ENCODE measurements at regions not wholly inside any gene's neighbourhood (a gene's known extent, or its start where the extent isn't known, plus 50 kb on each side); places are given as distances from the start of the nearest gene placed in this dataset.

DNA sequence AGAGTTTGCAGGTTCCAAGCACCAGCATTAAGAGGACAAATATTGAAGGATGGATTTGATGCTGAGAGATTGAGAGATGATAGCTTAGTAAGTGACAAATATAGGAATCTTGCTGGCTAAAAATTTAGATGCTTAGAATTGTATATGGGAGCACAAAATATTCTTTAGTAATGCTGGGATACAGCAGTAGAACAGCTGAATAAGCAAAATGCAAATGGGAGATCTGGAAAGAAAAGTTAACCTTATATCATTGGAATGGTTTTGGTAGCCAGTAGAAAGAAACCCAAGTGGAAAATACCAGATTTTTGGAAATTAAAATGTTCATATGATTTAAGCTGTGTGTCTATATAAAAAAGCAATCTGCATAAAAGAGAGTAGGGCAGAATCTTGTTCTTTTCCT, 308.6 kb upstream of the CPEB2 start:
- no peak overlapping the region for H3K27ac ChIP-seq
- no peaks in the 10 kb centered on the region for H3K27me3 ChIP-seq
- DNase-seq (ENCODE audit: low spot score in 2 of 2): no peak
- H3K4me1 ChIP-seq: no peaks in the 10 kb centered on the region
- TF ChIP-seq EP300 (IDR thresholded peaks at IDR 0.05): no peak
- H3K9me3 ChIP-seq: no peaks in the 10 kb centered on the region
- H3K4me3 ChIP-seq: no peak overlapping the region
- H3K36me3 ChIP-seq: no peaks in the 10 kb centered on the region

DNA sequence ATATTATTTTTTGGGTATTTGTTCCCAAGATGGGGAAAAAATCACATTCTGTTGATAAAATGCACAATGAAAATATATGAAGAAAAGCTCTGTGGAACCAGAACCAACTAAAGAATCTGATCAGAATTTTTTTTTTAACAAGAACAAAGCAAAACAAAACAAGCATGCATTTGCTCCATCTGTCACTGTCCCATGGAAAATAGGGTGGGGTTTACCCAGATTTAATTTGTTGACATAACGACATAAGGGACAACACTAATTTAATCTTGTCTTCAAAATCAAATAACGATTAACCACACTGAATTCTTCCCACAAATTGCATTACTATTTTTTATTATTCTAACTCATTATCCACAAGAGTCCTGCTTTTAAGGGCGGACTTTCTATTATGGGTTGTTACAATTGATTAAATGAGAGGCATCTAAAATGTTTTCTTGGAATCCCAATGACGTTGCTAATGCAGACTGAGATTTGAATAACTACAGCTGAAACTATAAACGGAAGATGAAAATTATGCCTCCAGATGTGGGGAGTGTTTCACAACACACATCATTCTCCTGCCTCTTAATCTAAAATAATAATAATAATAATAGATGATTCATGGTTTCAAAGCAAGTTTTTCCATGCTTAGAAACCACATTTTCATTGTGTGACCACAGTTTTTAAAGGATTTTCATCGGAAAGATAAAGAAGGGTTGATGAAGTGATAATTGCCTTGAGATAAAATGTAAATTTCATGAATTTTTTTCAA, 307.0 kb upstream of the CPEB2 start:
- Histone ChIP-seq H3K27ac (no peak overlapping the region), H3K4me1 (no peaks in the 10 kb centered on the region), H3K36me3 (no peaks in the 10 kb centered on the region), H3K4me3 (no peak overlapping the region), H3K27me3 (no peaks in the 10 kb centered on the region), H3K9me3 (no peaks in the 10 kb centered on the region)
- TF ChIP-seq, protein P1, sequence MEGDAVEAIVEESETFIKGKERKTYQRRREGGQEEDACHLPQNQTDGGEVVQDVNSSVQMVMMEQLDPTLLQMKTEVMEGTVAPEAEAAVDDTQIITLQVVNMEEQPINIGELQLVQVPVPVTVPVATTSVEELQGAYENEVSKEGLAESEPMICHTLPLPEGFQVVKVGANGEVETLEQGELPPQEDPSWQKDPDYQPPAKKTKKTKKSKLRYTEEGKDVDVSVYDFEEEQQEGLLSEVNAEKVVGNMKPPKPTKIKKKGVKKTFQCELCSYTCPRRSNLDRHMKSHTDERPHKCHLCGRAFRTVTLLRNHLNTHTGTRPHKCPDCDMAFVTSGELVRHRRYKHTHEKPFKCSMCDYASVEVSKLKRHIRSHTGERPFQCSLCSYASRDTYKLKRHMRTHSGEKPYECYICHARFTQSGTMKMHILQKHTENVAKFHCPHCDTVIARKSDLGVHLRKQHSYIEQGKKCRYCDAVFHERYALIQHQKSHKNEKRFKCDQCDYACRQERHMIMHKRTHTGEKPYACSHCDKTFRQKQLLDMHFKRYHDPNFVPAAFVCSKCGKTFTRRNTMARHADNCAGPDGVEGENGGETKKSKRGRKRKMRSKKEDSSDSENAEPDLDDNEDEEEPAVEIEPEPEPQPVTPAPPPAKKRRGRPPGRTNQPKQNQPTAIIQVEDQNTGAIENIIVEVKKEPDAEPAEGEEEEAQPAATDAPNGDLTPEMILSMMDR (IDR thresholded peaks at IDR 0.05): no peak
- DNase-seq (ENCODE audit: low spot score in 2 of 2): no peak
- 48 to 59% methylated on average over 6 of the region's 6 CpGs for WGBS, 2 donors

DNA sequence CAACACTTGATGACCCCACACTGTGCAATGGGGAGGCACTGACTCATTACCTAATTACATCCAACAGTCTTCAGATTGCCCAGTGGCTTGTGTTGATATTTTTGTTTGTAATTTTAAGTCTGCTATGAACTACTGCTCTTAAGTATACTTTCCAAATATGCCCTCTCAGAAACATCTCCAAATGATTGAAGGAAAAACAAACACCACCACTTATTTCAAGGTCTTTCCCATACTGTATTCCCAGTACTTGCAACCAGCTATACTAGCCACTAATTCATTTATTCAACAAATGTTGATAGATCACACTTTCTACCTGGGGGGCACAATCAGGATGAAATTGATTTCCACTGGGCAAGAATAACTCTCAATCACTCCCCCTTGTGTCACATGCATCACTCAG, 302.2 kb upstream of the CPEB2 start:
- Histone ChIP-seq H3K27me3 (no peaks in the 10 kb centered on the region), H3K36me3 (no peaks in the 10 kb centered on the region), H3K9me3 (no peaks in the 10 kb centered on the region), H3K4me3 (no peak overlapping the region), H3K4me1 (peaks cover 0 to 11% (median 0%) of the 10 kb centered on the region in 4 donors), H3K27ac (no peak overlapping the region)
- DNase-seq (ENCODE audit: low spot score in 2 of 2): no peak
- no peak for TF ChIP-seq POLR2A (IDR thresholded peaks at IDR 0.05)
- TF ChIP-seq, protein P1 (IDR thresholded peaks at IDR 0.05): no peak
- no peak for TF ChIP-seq EP300 (IDR thresholded peaks at IDR 0.05)

DNA sequence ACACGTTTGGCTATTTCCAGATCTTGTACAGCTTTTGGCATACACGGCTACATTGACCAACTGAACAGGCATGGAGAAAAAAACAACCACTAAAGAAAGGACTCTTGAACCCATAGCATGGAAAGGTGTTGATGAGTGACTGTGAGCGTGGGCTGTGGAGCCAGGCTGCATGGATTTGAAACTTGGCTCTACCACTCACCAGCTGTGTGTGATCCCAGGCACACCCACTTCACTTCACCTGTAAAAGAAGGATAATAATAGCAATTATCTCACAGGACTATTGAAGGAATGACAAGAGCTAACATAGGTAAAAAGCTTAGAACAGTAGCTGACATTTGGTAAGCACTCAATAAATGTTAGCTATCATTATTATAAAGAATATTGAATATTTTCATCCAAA, 301.7 kb upstream of the CPEB2 start:
- 81 to 85% methylated on average over 3 of the region's 3 CpGs for WGBS, 2 donors
- H3K4me1 ChIP-seq: peaks cover 0 to 11% (median 0%) of the 10 kb centered on the region in 4 donors
- H3K36me3 ChIP-seq: no peaks in the 10 kb centered on the region
- TF ChIP-seq POLR2A (IDR thresholded peaks at IDR 0.05) (no peak), EP300 (IDR thresholded peaks at IDR 0.05) (no peak)
- TF ChIP-seq, protein P1 (IDR thresholded peaks at IDR 0.05): no peak
- no peak overlapping the region for H3K4me3 ChIP-seq
- H3K27ac ChIP-seq: no peak overlapping the region
- no peaks in the 10 kb centered on the region for H3K9me3 ChIP-seq
- no peak for DNase-seq (ENCODE audit: low spot score in 2 of 2)
- H3K27me3 ChIP-seq: no peaks in the 10 kb centered on the region

DNA sequence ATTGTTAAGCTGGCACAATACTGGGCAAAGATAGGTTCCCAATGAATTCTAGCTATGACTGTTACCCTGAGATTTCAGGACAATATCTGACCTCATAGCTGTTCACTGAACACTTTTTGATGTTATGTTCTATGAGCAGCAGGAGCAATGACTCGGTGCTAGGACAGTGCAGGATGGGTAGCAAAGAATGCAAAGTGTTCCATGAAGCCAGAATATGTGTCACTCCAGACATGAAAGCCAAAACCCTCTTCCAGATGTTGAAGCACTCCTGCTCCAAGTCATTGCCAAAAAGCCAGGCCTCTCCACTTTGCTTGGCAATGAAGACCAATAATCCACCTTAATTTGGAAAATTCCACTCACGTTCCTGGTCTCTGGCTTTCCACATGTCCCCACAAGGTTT, 300.9 kb upstream of the CPEB2 start:
- WGBS, 2 donors: 57 to 58% methylated on average over 2 of the region's 2 CpGs
- Histone ChIP-seq H3K9me3 (no peaks in the 10 kb centered on the region), H3K27me3 (no peaks in the 10 kb centered on the region), H3K27ac (no peak overlapping the region), H3K4me3 (no peak overlapping the region), H3K36me3 (no peaks in the 10 kb centered on the region), H3K4me1 (peaks cover 0 to 11% (median 0%) of the 10 kb centered on the region in 4 donors)
- DNase-seq (ENCODE audit: low spot score in 2 of 2): no peak
- TF ChIP-seq, protein P1 (IDR thresholded peaks at IDR 0.05): no peak

DNA sequence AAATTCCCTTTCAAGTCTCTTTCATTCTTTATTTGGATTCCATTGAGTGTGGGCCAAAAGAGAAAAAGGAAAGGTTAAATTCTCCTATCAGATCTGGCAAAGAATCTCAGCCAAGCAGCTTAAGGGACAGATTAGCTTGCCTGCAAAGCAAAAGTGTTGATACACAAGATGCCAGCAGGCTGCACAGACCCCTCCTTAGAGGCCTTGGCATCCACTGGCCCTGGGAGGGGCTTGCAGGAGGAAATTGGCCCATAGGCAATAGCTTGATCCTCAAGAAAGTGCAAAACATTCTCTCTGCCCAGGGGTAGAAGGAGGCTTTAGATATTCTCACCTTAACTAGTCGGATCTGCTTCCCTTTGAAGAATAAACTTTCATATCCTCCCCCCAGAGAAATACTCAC, 300.4 kb upstream of the CPEB2 start:
- no peak for DNase-seq (ENCODE audit: low spot score in 2 of 2)
- Histone ChIP-seq H3K27ac (no peak overlapping the region), H3K4me1 (peaks cover 0 to 11% (median 0%) of the 10 kb centered on the region in 4 donors), H3K9me3 (no peaks in the 10 kb centered on the region), H3K27me3 (no peaks in the 10 kb centered on the region), H3K4me3 (no peak overlapping the region), H3K36me3 (no peaks in the 10 kb centered on the region)
- TF ChIP-seq EP300 (IDR thresholded peaks at IDR 0.05): no peak
- no peak for TF ChIP-seq POLR2A (IDR thresholded peaks at IDR 0.05)
- TF ChIP-seq, protein P1 (IDR thresholded peaks at IDR 0.05): no peak
- WGBS, 2 donors: 53 to 61% methylated on average over 1 of the region's 1 CpG

Data from tibial nerve (tissue), 4 donors.